GM21528 (cell line): ENCODE measurements at regions not wholly inside any gene's neighbourhood (a gene's known extent, or its start where the extent isn't known, plus 50 kb on each side); places are given as distances from the start of the nearest gene placed in this dataset.

Experiments
- ATAC-seq: cut with Tn5 transposase; IDR thresholded peaks from one replicate; pipeline ENCODE4 v1.9.1; 2021; ENCODE audit warnings: mild to moderate bottlenecking, moderate library complexity; ENCODE audit not compliant: unreplicated experiment, low FRiP score

- ATAC-seq = no peak
These were observed 53.6 kb upstream of the LYVE1 start for GRCh38 chr11:10622108-10622507.

GRCh38 chr11:10619131-10619680, 50.7 kb upstream of the LYVE1 start:
- no peak for ATAC-seq

GRCh38 chr11:10618490-10618889, 50.0 kb upstream of the LYVE1 start:
- no peak for ATAC-seq
